Neutrophil (primary cell): ENCODE measurements at regions not wholly inside any gene's neighbourhood (a gene's known extent, or its start where the extent isn't known, plus 50 kb on each side); places are given as distances from the start of the nearest gene placed in this dataset.

Experiments used
- H3K27ac ChIP-seq: fragments of 200-600 bp; sonication (generic); 2 replicates; pipeline ENCODE4 v1.5.1; 2016; ENCODE audit warnings: mild to moderate bottlenecking, moderate library complexity
- H3K27me3 ChIP-seq: fragments of 200-600 bp; sonication (generic); 2 replicates; pipeline ENCODE4 v1.6.0; 2016; ENCODE audit warnings: mild to moderate bottlenecking
- H3K36me3 ChIP-seq: fragments of 200-600 bp; sonication (generic); 2 replicates; pipeline ENCODE4 v1.5.1; 2017
- H3K4me1 ChIP-seq, 2 experiments: fragments of 200-600 bp in 1 of 2; sonication (generic) in 1 of 2; 1 replicate in 1 of 2; 2 replicates in 1 of 2; pipeline versions ENCODE4 v1.5.1 to v1.6.1; 2013 to 2016; ENCODE audit warnings: low read depth in 1 of 2, low read length in 1 of 2, mild to moderate bottlenecking in 1 of 2, moderate library complexity in 1 of 2; ENCODE audit not compliant: control insufficient read depth in 1 of 2, insufficient read depth in 1 of 2
- H3K4me3 ChIP-seq, 2 experiments: fragments of 200-600 bp in 1 of 2; sonication (generic) in 1 of 2; 1 replicate in 1 of 2; 2 replicates in 1 of 2; pipeline ENCODE4 v1.5.1; 2013 to 2016; ENCODE audit warnings: low read depth in 1 of 2, low read length in 1 of 2, mild to moderate bottlenecking in 1 of 2, moderate library complexity in 1 of 2
- H3K9me3 ChIP-seq: fragments of 200-600 bp; sonication (generic); 2 replicates; pipeline ENCODE4 v1.5.1; 2016
- TF ChIP-seq, protein P1 (sequence below): fragments of 200-600 bp; sonication (generic); IDR thresholded peaks from 2 replicates; pipeline ENCODE4 v1.5.1; 2016; ENCODE audit warnings: antibody characterized with exemption

- TF ChIP-seq, protein P1, sequence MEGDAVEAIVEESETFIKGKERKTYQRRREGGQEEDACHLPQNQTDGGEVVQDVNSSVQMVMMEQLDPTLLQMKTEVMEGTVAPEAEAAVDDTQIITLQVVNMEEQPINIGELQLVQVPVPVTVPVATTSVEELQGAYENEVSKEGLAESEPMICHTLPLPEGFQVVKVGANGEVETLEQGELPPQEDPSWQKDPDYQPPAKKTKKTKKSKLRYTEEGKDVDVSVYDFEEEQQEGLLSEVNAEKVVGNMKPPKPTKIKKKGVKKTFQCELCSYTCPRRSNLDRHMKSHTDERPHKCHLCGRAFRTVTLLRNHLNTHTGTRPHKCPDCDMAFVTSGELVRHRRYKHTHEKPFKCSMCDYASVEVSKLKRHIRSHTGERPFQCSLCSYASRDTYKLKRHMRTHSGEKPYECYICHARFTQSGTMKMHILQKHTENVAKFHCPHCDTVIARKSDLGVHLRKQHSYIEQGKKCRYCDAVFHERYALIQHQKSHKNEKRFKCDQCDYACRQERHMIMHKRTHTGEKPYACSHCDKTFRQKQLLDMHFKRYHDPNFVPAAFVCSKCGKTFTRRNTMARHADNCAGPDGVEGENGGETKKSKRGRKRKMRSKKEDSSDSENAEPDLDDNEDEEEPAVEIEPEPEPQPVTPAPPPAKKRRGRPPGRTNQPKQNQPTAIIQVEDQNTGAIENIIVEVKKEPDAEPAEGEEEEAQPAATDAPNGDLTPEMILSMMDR, result no peak
- Histone ChIP-seq H3K4me1 (no peaks in the 10 kb centered on the region), H3K9me3 (no peaks in the 10 kb centered on the region), H3K4me3 (no peak overlapping the region), H3K36me3 (no peaks in the 10 kb centered on the region), H3K27me3 (peaks cover 68% of the 10 kb centered on the region), H3K27ac (no peak overlapping the region)
These were observed 88.0 kb upstream of the E2F8 start for GRCh38 chr11:19328586-19329311.

- H3K4me3 ChIP-seq, result no peak overlapping the region
- peaks cover 71% of the 10 kb centered on the region for H3K27me3 ChIP-seq
- no peaks in the 10 kb centered on the region for H3K9me3 ChIP-seq
- H3K36me3 ChIP-seq, result no peaks in the 10 kb centered on the region
- H3K4me1 ChIP-seq, result no peaks in the 10 kb centered on the region
- TF ChIP-seq, protein P1, result no peak
- no peak overlapping the region for H3K27ac ChIP-seq
These were observed 86.5 kb upstream of the E2F8 start for GRCh38 chr11:19327280-19327679.

GRCh38 chr11:19326499-19326898 lies 85.8 kb upstream of the E2F8 start:
- TF ChIP-seq, protein P1, result no peak
- Histone ChIP-seq H3K4me3 (no peak overlapping the region), H3K4me1 (no peaks in the 10 kb centered on the region), H3K27ac (no peak overlapping the region), H3K9me3 (no peaks in the 10 kb centered on the region), H3K36me3 (no peaks in the 10 kb centered on the region), H3K27me3 (peaks cover 73% of the 10 kb centered on the region)

GRCh38 chr11:19323502-19323901 lies 82.8 kb upstream of the E2F8 start:
- TF ChIP-seq, protein P1, result no peak
- no peak overlapping the region for H3K4me3 ChIP-seq
- H3K4me1 ChIP-seq, result no peaks in the 10 kb centered on the region
- peaks cover 67% of the 10 kb centered on the region for H3K27me3 ChIP-seq
- no peak overlapping the region for H3K27ac ChIP-seq
- H3K36me3 ChIP-seq, result no peaks in the 10 kb centered on the region
- no peaks in the 10 kb centered on the region for H3K9me3 ChIP-seq

GRCh38 chr11:19321351-19321750 lies 80.6 kb upstream of the E2F8 start:
- Histone ChIP-seq H3K9me3 (no peaks in the 10 kb centered on the region), H3K27me3 (peaks cover 61% of the 10 kb centered on the region)

More at GRCh38 chr11:19321351-19321750, 80.6 kb upstream of the E2F8 start:
- Histone ChIP-seq H3K4me1 (no peaks in the 10 kb centered on the region), H3K36me3 (no peaks in the 10 kb centered on the region), H3K27ac (no peak overlapping the region), H3K4me3 (no peak overlapping the region)
- TF ChIP-seq, protein P1, result no peak
